H1 (cell line): ENCODE measurements at regions not wholly inside any gene's neighbourhood (a gene's known extent, or its start where the extent isn't known, plus 50 kb on each side); places are given as distances from the start of the nearest gene placed in this dataset.

Source experiments
- CBX8 ChIP-seq: fragments of 300-800, 300-1000 bp; sonication (generic); IDR thresholded peaks from 2 replicates; pipeline ENCODE4 v1.7.1; 2016; ENCODE audit warnings: low read depth, low read length, borderline replicate concordance
- CHD7 ChIP-seq: fragments of 300-600 bp; sonication (generic); IDR thresholded peaks from 2 replicates; pipeline ENCODE4 v1.7.1; 2012; ENCODE audit warnings: low read length, moderate library complexity, mild to moderate bottlenecking, inconsistent platforms; ENCODE audit not compliant: insufficient replicate concordance
- GABPA ChIP-seq: IDR thresholded peaks from 2 replicates; pipeline ENCODE4 v1.6.1; 2011; ENCODE audit warnings: mild to moderate bottlenecking, low read length, moderate library complexity, borderline replicate concordance; ENCODE audit not compliant: insufficient read depth
- JUN ChIP-seq: IDR thresholded peaks from 2 replicates; pipeline ENCODE4 v1.6.1; 2011; ENCODE audit warnings: low read depth, mild to moderate bottlenecking, improper control_type of control experiment, low read length
- NANOG ChIP-seq: IDR thresholded peaks from 2 replicates; pipeline ENCODE4 v1.6.1; 2011; ENCODE audit warnings: low read length, low read depth, mild to moderate bottlenecking, inconsistent platforms; ENCODE audit not compliant: insufficient read depth, poor library complexity, severe bottlenecking
- SP4 ChIP-seq: IDR thresholded peaks from 2 replicates; pipeline ENCODE4 v1.6.1; 2012; ENCODE audit warnings: low read length, inconsistent platforms
- SRF ChIP-seq: IDR thresholded peaks from 2 replicates; pipeline ENCODE4 v1.6.1; 2011; ENCODE audit warnings: mild to moderate bottlenecking, low read depth, low read length, moderate library complexity
- TAF7 ChIP-seq: optimal IDR thresholded peaks from 2 replicates; pipeline ENCODE3; 2011; ENCODE audit warnings: low read depth, mild to moderate bottlenecking, inconsistent platforms, low read length, moderate library complexity, borderline replicate concordance
- YY1 ChIP-seq: IDR thresholded peaks from 2 replicates; pipeline ENCODE4 v1.6.1; 2011; ENCODE audit warnings: low read depth, mild to moderate bottlenecking, low read length

- TF ChIP-seq CHD7 = no peak
- TF ChIP-seq GABPA = no peak
- no peak for TF ChIP-seq SP4
- TF ChIP-seq JUN = no peak
- TF ChIP-seq NANOG = no peak
- TF ChIP-seq CBX8 = no peak
- no peak for TF ChIP-seq TAF7
- no peak for TF ChIP-seq YY1
- TF ChIP-seq SRF = no peak
Observed at GRCh38 chr17:5973410-5973809, 96.8 kb upstream of the WSCD1 start (continued).
